ENCODE measurements at regions not wholly inside any gene's neighbourhood (a gene's known extent, or its start where the extent isn't known, plus 50 kb on each side); places are given as distances from the start of the nearest gene placed in this dataset.

DNA sequence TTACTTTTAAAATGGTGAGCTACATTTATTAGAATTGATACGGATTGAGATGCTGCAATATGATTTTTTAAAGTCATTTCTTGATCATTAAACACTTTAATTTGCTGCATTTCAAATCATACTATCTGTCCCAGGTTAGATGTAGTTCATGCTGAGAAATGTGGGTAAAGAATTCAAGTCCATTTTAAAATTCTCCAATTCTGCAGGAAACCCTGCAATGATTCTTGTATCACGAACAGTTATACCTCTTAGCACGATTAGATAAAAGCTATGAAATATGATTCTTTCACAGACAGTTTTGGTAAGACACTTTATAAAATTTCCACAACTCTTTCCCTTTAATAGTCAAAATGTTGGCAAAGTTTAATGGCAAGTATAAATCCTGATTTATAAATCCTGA lies 693.4 kb downstream of the ADGRL2 start:
- WGBS, 2 donors, result 79 to 83% methylated on average over 3 of the region's 3 CpGs
- no peaks in the 10 kb centered on the region for H3K36me3 ChIP-seq (ENCODE audit: control insufficient read depth in 2 of 2, insufficient read depth in 2 of 2, low read length in 1 of 2)

DNA sequence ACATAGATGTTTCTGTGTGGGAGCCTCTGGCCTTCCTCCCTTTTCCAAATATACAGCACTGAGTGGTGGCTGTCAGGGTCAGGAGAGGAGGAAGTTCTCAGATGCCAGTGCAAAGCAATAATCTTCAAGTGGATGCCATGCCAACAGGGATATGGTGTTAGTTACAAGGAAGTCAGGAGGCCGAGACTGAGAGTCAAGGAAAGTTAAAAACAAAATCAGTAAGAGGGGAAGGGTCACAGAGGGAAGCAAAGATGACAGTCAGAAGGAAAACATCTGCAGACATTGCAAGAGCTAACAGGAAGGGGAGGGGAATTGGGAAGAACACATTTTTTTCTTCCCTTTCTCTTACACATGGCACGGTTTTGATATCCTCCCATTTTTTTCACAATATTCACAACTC lies 691.4 kb downstream of the ADGRL2 start:
- Histone ChIP-seq H3K27me3 (ENCODE audit: control insufficient read depth in 1 of 2, insufficient read depth in 2 of 2, low read length in 2 of 2) (no peaks in the 10 kb centered on the region), H3K27ac (ENCODE audit: low read depth in 2 of 2, low read length in 1 of 2) (no peak overlapping the region), H3K9me3 (ENCODE audit: control insufficient read depth in 2 of 2, insufficient read depth in 1 of 2, low read depth in 1 of 2, low read length in 1 of 2) (no peaks in the 10 kb centered on the region), H3K4me1 (ENCODE audit: control insufficient read depth in 2 of 2, insufficient read depth in 2 of 2, low read length in 1 of 2) (no peaks in the 10 kb centered on the region), H3K4me3 (ENCODE audit: low read depth in 1 of 2, low read length in 2 of 2) (no peak overlapping the region), H3K36me3 (ENCODE audit: control insufficient read depth in 2 of 2, insufficient read depth in 2 of 2, low read length in 1 of 2) (no peaks in the 10 kb centered on the region)
- WGBS, 2 donors, result 61 to 63% methylated on average over 2 of the region's 2 CpGs

More for the DNA sequence above, 693.4 kb downstream of the ADGRL2 start:
- Histone ChIP-seq H3K4me3 (ENCODE audit: low read depth in 1 of 2, low read length in 2 of 2) (no peak overlapping the region), H3K27me3 (ENCODE audit: control insufficient read depth in 1 of 2, insufficient read depth in 2 of 2, low read length in 2 of 2) (no peaks in the 10 kb centered on the region), H3K9me3 (ENCODE audit: control insufficient read depth in 2 of 2, insufficient read depth in 1 of 2, low read depth in 1 of 2, low read length in 1 of 2) (no peaks in the 10 kb centered on the region), H3K4me1 (ENCODE audit: control insufficient read depth in 2 of 2, insufficient read depth in 2 of 2, low read length in 1 of 2) (no peaks in the 10 kb centered on the region), H3K27ac (ENCODE audit: low read depth in 2 of 2, low read length in 1 of 2) (no peak overlapping the region)

- no peak overlapping the region for H3K4me3 ChIP-seq (ENCODE audit: low read depth in 1 of 2, low read length in 2 of 2)
- H3K36me3 ChIP-seq (ENCODE audit: control insufficient read depth in 2 of 2, insufficient read depth in 2 of 2, low read length in 1 of 2), result no peaks in the 10 kb centered on the region
- H3K4me1 ChIP-seq (ENCODE audit: control insufficient read depth in 2 of 2, insufficient read depth in 2 of 2, low read length in 1 of 2), result no peaks in the 10 kb centered on the region
Observed at GRCh38 chr1:82491301-82492048, 690.7 kb downstream of the ADGRL2 start.

GRCh38 chr1:82487778-82488177 lies 687.0 kb downstream of the ADGRL2 start:
- H3K4me3 ChIP-seq (ENCODE audit: low read depth in 1 of 2, low read length in 2 of 2), result no peak overlapping the region
- H3K9me3 ChIP-seq (ENCODE audit: control insufficient read depth in 2 of 2, insufficient read depth in 1 of 2, low read depth in 1 of 2, low read length in 1 of 2), result no peaks in the 10 kb centered on the region
- H3K36me3 ChIP-seq (ENCODE audit: control insufficient read depth in 2 of 2, insufficient read depth in 2 of 2, low read length in 1 of 2), result no peaks in the 10 kb centered on the region
- no peak overlapping the region for H3K27ac ChIP-seq (ENCODE audit: low read depth in 2 of 2, low read length in 1 of 2)
- no peaks in the 10 kb centered on the region for H3K27me3 ChIP-seq (ENCODE audit: control insufficient read depth in 1 of 2, insufficient read depth in 2 of 2, low read length in 2 of 2)
- 80 to 89% methylated on average over 3 of the region's 3 CpGs for WGBS, 2 donors
- H3K4me1 ChIP-seq (ENCODE audit: control insufficient read depth in 2 of 2, insufficient read depth in 2 of 2, low read length in 1 of 2), result no peaks in the 10 kb centered on the region

More at GRCh38 chr1:82491301-82492048, 690.7 kb downstream of the ADGRL2 start:
- WGBS, 2 donors, result 56 to 59% methylated on average over 2 of the region's 2 CpGs
- Histone ChIP-seq H3K27me3 (ENCODE audit: control insufficient read depth in 1 of 2, insufficient read depth in 2 of 2, low read length in 2 of 2) (no peaks in the 10 kb centered on the region), H3K9me3 (ENCODE audit: control insufficient read depth in 2 of 2, insufficient read depth in 1 of 2, low read depth in 1 of 2, low read length in 1 of 2) (no peaks in the 10 kb centered on the region), H3K27ac (ENCODE audit: low read depth in 2 of 2, low read length in 1 of 2) (no peak overlapping the region)

GRCh38 chr1:82486969-82487368 lies 686.2 kb downstream of the ADGRL2 start:
- Histone ChIP-seq H3K36me3 (ENCODE audit: control insufficient read depth in 2 of 2, insufficient read depth in 2 of 2, low read length in 1 of 2) (no peaks in the 10 kb centered on the region), H3K9me3 (ENCODE audit: control insufficient read depth in 2 of 2, insufficient read depth in 1 of 2, low read depth in 1 of 2, low read length in 1 of 2) (no peaks in the 10 kb centered on the region), H3K4me1 (ENCODE audit: control insufficient read depth in 2 of 2, insufficient read depth in 2 of 2, low read length in 1 of 2) (no peaks in the 10 kb centered on the region), H3K27ac (ENCODE audit: low read depth in 2 of 2, low read length in 1 of 2) (no peak overlapping the region), H3K4me3 (ENCODE audit: low read depth in 1 of 2, low read length in 2 of 2) (no peak overlapping the region), H3K27me3 (ENCODE audit: control insufficient read depth in 1 of 2, insufficient read depth in 2 of 2, low read length in 2 of 2) (no peaks in the 10 kb centered on the region)

DNA sequence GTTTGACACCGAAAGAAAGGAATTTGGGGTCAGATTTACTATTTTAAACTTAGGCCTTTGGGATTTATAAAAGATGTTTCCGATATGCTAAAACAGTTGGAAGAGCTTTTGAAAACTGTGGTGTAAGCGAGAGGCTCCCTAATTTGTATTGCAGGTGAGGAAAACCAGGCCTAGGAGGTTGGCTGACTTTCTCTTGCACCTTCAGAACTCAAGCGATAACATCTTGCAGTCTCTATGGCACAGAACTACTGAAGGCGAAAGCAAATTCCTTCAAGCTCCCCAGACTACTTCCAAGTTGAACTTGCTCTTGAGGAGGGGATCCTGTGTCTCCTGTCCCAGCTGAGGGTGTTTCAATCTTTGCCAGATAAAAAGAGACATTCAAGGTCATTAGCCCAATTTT lies 685.7 kb downstream of the ADGRL2 start:
- H3K36me3 ChIP-seq (ENCODE audit: control insufficient read depth in 2 of 2, insufficient read depth in 2 of 2, low read length in 1 of 2), result no peaks in the 10 kb centered on the region
- no peaks in the 10 kb centered on the region for H3K9me3 ChIP-seq (ENCODE audit: control insufficient read depth in 2 of 2, insufficient read depth in 1 of 2, low read depth in 1 of 2, low read length in 1 of 2)
- no peak overlapping the region for H3K27ac ChIP-seq (ENCODE audit: low read depth in 2 of 2, low read length in 1 of 2)
- H3K27me3 ChIP-seq (ENCODE audit: control insufficient read depth in 1 of 2, insufficient read depth in 2 of 2, low read length in 2 of 2), result no peaks in the 10 kb centered on the region
- H3K4me1 ChIP-seq (ENCODE audit: control insufficient read depth in 2 of 2, insufficient read depth in 2 of 2, low read length in 1 of 2), result no peaks in the 10 kb centered on the region
- WGBS, 2 donors, result 83 to 86% methylated on average over 5 of the region's 5 CpGs
- no peak overlapping the region for H3K4me3 ChIP-seq (ENCODE audit: low read depth in 1 of 2, low read length in 2 of 2)

GRCh38 chr1:82485591-82486369 lies 685.0 kb downstream of the ADGRL2 start:
- H3K36me3 ChIP-seq (ENCODE audit: control insufficient read depth in 2 of 2, insufficient read depth in 2 of 2, low read length in 1 of 2), result no peaks in the 10 kb centered on the region
- H3K4me1 ChIP-seq (ENCODE audit: control insufficient read depth in 2 of 2, insufficient read depth in 2 of 2, low read length in 1 of 2), result no peaks in the 10 kb centered on the region
- no peaks in the 10 kb centered on the region for H3K27me3 ChIP-seq (ENCODE audit: control insufficient read depth in 1 of 2, insufficient read depth in 2 of 2, low read length in 2 of 2)
- no peaks in the 10 kb centered on the region for H3K9me3 ChIP-seq (ENCODE audit: control insufficient read depth in 2 of 2, insufficient read depth in 1 of 2, low read depth in 1 of 2, low read length in 1 of 2)
- 66 to 74% methylated on average over 4 of the region's 4 CpGs for WGBS, 2 donors
- H3K27ac ChIP-seq (ENCODE audit: low read depth in 2 of 2, low read length in 1 of 2), result no peak overlapping the region
- no peak overlapping the region for H3K4me3 ChIP-seq (ENCODE audit: low read depth in 1 of 2, low read length in 2 of 2)

DNA sequence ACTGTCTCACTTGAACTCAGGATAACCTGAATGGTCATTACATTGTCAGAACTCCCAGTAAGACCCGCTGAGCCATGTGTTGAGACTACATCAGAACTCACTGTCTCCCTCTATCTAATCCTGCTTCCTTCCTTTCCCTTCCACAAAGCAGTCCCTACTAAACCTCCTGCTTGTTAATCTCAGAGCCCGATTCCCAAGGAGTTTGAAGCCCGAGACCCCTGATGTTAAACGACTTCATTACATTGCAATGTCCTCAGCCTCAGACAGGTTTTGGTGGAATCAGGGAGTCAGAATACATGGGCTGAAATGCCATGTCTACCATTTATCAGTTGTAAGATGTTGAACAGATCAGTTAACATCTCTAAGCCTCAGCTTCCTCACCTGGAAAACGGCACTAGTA lies 682.4 kb downstream of the ADGRL2 start:
- Histone ChIP-seq H3K27ac (ENCODE audit: low read depth in 2 of 2, low read length in 1 of 2) (no peak overlapping the region), H3K27me3 (ENCODE audit: control insufficient read depth in 1 of 2, insufficient read depth in 2 of 2, low read length in 2 of 2) (no peaks in the 10 kb centered on the region), H3K9me3 (ENCODE audit: control insufficient read depth in 2 of 2, insufficient read depth in 1 of 2, low read depth in 1 of 2, low read length in 1 of 2) (no peaks in the 10 kb centered on the region), H3K4me1 (ENCODE audit: control insufficient read depth in 2 of 2, insufficient read depth in 2 of 2, low read length in 1 of 2) (no peaks in the 10 kb centered on the region), H3K36me3 (ENCODE audit: control insufficient read depth in 2 of 2, insufficient read depth in 2 of 2, low read length in 1 of 2) (no peaks in the 10 kb centered on the region), H3K4me3 (ENCODE audit: low read depth in 1 of 2, low read length in 2 of 2) (no peak overlapping the region)
- 87 to 92% methylated on average over 5 of the region's 5 CpGs for WGBS, 2 donors

DNA sequence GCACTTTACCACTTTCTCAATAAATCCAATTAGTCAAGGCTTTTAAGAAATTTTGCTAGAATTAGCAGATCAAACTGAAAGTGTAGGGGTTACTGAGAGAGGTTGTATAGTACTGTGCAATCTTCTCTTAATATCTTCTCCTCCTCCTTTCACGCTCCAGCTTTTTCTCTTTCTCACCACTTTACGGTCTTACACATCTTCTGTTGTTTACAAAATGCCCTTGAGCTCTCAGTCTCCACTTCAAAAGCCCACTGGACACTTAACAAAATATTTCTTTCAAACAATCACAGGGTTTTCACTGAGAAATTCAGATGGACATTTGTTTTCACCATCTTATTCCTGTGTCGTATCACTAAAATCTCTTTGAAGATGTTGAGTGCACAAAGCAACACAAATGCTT lies 678.2 kb downstream of the ADGRL2 start:
- Histone ChIP-seq H3K27me3 (ENCODE audit: control insufficient read depth in 1 of 2, insufficient read depth in 2 of 2, low read length in 2 of 2) (no peaks in the 10 kb centered on the region), H3K36me3 (ENCODE audit: control insufficient read depth in 2 of 2, insufficient read depth in 2 of 2, low read length in 1 of 2) (no peaks in the 10 kb centered on the region), H3K27ac (ENCODE audit: low read depth in 2 of 2, low read length in 1 of 2) (no peak overlapping the region), H3K9me3 (ENCODE audit: control insufficient read depth in 2 of 2, insufficient read depth in 1 of 2, low read depth in 1 of 2, low read length in 1 of 2) (no peaks in the 10 kb centered on the region), H3K4me1 (ENCODE audit: control insufficient read depth in 2 of 2, insufficient read depth in 2 of 2, low read length in 1 of 2) (no peaks in the 10 kb centered on the region), H3K4me3 (ENCODE audit: low read depth in 1 of 2, low read length in 2 of 2) (no peak overlapping the region)
- 90 to 93% methylated on average over 3 of the region's 3 CpGs for WGBS, 2 donors

Data from esophagus (tissue), 2 donors.